HG03520 (cell line): ENCODE measurements at regions not wholly inside any gene's neighbourhood (a gene's known extent, or its start where the extent isn't known, plus 50 kb on each side); places are given as distances from the start of the nearest gene placed in this dataset.
"Not testable (repeated sequence)": the region's sequence is repeated elsewhere in the genome, so short reads cannot be mapped to it uniquely, and the experiment has no call there.

Experiments
- ATAC-seq: cut with Tn5 transposase; IDR thresholded peaks from one replicate; pipeline ENCODE4 v1.9.1; 2021; ENCODE audit warnings: mild to moderate bottlenecking, moderate library complexity; ENCODE audit not compliant: unreplicated experiment

DNA sequence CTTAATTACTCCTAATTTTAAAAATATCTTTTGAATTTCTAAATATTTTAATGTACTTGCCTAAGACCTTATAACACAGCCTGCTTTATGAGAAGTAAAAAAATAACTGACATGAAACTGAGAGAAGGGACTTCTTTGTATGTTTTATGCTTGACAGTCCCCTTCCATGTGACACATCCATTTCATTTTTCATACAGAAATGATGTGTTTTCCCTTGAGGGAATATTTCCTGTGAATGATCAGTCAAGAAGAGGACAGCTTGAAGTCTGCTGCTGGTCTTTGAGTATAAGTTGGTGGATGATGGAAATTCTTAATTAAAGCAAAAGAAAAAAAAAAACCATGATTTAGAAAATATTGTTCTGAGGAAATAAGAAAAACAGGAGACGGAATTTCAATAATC lies 230.4 kb upstream of the KLHL1 start:
- ATAC-seq: no peak

DNA sequence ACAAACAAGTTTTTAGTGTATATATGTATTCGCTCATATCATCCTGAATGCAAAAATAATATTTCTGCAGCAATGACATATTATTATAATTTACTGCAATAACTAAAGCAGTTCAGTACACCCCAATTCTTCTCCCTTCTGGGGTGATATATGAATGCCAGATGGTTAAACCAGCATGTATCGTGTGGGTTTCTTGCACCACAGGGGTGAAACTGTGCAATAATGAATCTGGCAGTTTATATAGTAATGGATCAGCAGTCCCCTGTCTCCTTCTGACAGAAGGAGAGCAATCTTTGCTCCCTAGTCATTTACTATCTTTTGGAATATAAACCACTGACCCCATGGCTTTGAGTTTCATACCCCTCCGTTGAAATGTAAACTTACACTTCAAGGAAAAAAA lies 228.6 kb upstream of the KLHL1 start:
- ATAC-seq: no peak

DNA sequence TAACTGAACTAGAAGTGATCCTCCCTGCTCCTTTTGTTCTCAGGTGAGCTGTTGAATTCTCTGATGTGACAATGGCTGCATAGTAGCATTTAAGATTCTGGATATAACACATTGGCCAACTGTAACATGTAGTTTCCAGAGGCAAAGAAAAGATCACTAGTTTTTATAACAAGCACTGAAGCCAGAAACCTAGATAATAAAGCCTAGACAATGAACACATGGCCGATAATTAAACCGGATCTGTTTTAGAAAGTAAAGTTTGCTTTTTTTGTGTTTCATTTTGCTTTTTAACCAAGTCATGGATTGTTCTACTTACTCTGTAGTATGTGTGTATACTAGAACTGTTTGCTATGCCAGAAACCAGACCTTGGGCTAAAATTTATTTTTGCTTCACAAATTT lies 225.5 kb upstream of the KLHL1 start:
- no peak for ATAC-seq

DNA sequence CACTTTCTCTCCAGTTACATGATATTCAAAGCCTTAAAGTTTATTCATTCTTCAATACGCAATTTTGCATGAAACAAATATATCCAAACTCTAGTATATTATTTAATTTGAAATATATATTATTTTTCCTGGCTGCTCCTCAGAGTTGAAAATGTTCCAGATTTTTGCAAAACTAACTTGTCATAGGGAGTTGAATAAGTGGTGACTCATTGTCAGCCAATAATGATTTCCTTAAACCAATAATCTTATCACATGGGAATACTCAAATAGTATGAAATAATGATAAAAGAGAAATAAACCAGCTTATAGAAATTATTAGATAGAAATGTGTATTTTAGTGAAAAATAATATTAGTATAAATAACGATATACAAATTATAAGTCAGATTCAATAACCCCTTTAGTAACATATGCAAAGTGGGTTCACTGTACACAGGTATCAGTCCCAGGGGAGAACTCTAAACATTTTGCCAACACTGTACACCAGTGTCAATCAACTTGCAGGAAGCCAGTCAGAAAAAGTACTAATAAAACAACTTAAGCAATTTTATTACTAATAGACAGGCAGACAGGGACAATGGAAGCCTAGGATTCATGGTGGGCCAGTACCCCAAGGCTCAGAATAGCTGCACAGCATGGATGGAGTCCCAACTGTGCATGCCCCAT lies 222.6 kb upstream of the KLHL1 start:
- ATAC-seq: no peak

DNA sequence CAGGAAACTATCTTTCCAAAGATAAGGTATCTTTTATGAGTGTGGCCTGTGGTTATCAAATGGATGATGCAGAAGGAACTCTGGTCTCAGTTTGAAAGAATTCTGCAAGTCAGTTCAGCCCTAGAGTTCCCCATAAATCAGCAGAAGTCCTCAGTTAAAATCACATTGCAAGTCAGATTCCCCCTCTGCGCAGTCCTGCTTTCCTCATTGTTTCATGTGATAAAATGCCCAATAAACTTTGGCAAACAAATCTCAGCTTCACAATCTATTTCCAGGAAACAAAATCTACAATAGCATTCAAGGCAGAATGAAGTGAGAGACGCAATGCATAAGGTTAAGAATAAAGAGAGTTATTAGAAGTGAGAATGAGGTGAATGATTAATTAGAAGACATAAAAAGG lies 216.3 kb upstream of the KLHL1 start:
- no peak for ATAC-seq

DNA sequence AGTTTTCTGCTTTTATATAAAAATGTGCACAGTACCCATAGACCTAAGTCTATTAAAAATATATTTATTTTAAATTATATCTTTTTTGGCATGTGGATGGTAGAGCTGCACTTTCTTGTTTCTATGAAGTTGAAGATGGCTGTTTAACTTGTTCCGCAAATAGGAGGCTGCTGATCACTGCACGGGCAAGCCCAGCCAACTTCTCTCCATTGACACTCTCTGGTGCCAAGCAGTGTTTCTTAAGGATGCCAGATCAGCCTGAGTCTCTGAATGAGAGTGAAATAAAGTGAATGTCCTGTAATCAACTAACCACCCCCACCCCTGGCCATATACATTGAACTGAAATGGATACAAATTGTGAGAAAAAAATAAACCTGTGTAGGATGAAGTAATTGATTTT lies 202.9 kb upstream of the KLHL1 start:
- no peak for ATAC-seq

DNA sequence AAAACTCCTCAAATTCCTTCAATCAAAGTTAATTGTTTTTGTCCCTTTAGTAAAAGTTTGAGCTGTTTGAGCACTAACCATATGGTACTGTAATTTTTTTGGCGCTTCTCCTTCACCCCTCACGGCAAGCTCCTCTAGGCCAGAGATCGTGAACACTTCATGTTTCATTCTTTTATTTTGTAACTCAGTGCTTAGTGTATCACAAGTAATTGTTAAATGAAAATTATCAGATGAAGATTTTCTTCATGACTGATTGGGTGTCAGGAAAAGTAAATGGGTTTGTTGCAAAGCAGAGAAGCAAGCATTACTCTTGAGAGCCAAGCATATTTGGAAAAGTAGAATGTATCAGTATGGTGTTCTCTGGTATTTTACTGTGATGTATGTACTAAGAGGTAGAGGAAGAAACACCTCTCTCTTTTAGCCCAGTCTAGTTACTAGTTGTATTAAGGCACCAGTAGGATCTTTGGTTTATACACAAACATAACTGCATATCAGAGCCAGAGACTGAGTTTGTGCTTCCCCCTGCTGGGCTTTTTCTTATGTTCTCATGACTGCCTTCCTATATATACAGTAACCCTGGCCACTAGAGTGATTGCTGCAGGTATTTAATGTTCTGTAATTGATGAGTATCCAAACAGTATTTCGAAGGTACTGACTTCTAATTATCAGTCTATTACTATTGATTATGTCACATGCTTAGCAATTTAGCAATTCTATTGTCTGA lies 202.3 kb upstream of the KLHL1 start:
- ATAC-seq: no peak

DNA sequence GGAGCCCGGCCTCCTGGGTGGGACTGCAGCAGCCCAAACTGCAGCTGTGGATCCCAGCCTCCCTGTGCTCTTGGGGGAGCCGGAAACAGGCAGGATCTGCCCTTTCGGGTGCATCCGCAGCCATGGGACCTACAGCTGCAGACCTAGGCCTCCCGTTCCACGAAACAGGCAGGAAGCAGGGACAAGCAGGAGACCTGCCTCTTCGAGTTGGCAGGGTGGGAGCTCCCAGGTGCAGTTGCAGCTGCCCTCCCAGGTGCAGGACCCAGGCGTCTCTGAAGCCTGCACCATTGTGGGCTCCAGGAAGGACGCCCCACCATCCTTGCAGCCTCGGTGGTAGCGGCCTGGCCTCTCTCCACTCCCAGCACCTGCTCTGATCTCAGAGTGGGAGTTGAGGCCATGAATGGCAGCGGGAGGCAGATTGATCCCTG lies 189.0 kb upstream of the KLHL1 start:
- no peak for ATAC-seq

DNA sequence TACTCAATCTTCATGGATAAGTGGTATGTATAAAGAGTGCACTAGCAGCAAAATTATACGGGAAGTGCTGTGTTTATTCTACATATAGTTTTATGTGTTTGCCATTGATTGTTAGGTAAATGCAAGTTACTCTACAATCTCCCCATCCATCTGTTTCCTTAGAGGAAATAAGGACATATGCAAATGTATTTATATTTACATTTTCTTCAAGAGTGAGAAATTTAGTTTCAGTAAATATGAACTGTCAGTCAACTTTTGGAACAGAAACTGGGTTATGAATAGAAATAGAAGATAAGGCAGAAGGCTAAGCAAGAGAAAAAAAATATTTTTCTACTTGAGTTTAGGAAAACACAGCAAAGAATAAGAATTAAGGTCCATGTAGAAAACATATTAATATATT lies 176.1 kb upstream of the KLHL1 start:
- no peak for ATAC-seq

DNA sequence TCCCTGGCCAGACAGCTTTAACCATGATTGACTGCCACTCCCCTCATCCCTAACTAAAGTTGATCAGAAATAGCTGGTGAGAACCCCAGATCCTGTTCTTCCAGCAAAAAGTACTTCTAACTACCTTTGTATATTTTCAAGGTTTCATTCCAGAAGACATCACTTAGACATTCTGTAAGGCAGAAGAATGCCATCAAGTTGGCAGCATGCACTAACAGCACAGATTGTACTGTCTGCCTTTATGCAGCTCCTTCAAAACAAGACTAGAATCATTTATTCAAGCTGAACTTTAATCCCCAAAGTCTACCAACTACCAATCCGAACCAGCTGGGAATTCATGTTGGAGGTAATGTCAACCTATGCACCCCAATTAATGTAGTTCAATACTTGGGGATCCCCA lies 167.6 kb upstream of the KLHL1 start:
- no peak for ATAC-seq

DNA sequence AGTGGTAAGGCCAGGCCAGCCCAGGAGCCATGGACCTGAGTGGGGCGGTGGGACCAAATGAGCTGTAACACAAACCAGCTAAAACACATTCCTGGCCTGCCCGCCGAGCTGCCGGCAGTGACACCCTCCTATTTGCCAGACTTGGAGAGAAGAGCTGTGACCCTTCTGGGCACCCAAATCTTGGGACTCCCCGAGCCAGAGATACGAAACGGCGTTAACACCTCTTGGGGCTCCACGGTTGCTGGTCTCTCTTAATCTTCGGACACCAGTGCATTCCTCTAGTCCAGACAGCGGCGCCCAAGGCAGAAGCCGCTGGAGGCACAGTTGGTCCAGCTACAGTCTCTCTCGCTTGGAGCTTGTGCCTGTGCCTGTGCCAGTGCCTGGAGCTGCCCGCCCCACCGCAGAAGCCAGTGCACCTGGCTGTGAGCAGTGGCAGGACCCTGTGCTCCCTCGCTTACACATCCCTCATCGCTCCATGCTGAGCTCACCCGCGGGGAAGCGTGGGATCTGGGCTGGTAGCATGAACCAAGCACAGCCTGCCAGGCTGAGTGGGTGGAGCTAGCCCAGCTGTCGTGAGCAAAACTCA lies 147.2 kb upstream of the KLHL1 start:
- no peak for ATAC-seq

DNA sequence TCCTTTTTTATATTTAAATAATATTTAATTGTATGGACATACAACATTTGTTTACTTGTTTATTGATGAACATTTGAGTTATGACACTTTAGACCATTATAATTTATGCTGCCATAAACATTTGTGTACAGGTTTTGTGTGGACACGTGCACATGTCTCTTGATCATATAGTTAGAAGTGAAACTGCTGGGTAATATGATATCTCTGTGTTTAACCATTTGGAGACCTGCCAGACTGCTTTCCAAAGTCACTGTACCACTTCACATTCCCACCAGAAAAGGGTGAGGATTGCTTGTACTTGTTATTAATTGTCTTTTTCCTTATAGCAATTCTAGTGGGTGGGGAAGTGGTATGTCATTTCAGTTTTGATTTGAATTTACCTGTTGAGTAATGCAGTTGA lies 145.6 kb upstream of the KLHL1 start:
- no peak for ATAC-seq

DNA sequence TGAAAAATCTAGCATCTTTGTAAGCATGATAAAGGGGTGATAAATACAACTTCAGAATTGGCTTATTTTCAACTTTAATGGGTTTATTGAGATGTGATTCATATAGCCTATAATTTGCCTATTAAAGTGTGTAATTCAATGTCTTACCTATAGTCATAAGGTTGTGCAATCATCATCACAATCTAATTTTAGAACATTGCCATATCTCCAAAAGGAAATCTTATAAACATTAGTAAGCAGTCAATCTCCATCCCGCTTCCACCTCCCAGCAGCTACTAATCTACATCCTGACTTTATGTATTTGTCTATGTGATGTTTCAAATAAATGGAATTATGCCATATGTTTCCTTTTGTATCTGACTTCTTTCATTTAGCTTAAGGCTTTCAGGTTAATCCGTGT lies 145.2 kb upstream of the KLHL1 start:
- ATAC-seq: no peak

DNA sequence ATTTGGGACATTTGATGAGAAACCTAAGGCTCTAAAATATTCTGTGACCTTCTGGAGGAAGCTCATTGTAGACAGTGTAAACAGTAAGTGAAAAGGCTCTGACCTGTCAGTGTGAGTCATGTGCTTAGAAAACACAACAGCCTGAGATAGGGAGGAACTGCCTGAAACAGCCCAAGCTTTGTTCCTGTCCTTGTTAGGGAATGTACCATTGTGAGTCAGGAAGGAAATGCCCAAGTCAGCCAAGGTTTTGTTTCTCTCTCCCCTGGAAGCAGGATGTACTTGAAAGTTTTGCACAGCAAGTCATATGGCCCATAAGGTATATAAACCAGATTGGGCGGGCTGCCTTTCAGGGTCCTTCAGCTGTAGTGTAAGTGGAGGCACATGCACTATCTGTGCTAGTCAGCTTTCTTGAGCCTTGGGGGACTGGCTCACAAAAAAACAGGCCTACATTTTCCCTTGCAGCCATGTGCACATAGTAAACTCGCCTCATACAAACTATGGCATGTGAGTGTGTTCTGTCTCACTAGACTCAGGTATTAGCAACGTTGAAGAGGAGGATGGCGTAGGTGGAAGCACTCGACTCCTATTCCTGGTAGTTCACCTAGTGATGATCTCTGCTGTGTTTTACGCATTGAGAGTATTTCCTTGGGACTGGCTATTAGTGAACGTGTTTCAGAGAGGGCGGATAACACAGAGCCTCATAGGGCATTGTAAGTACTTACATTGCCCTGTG lies 141.2 kb upstream of the KLHL1 start:
- no peak for ATAC-seq

DNA sequence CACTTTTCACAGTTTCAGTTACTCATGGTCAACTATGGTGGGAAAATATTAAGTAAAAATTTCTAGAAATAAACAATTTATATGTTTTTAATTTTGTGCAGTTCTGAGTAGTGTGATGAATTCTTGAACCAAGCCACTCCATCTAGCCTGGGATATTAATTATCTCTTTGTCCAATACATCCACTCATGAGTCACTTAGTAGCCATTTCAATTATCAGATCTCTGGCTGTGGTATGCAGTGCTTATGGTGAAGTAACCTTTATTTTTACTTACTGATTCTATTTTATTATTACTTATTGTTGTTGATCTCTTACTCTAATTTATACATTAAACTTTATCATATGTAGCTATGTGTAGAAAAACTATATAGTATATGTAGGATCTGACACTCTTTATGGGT lies 128.9 kb upstream of the KLHL1 start:
- no peak for ATAC-seq

DNA sequence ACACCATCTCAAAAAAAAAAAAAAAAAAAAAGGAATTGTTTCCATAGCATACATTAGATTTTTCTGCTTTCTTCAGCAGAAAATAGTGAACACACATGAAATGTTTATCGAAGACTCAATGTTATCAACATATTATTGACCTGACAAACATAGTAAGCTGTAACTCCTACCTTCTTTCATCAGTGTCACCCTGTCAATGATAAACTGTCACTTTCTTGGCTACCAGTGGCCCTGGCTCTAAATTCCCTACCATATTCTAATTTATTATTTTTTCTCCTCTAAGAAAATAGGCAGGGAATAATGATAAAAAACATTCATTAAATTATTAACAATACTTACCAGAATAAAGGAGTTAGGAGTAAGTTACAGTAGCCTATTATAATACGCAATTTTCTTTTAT lies 127.3 kb upstream of the KLHL1 start:
- no peak for ATAC-seq

DNA sequence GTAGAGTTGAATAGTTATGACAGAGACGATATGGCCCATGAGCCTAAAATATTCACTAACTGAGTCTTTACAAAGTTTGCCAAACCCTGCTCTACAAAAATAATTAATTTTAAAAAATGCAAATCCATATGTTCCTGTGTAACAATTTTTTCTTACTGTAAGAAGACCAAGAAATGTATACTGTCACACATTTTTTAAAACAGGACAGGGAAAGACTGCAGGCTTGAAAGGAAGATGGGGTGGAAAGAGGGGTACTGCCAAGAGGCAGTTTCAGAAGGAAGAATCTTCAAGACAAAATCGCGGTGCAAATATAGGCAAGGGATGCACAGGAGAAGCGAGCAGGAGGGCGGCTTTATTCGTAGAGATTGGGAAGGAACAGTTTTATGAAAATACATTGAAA lies 115.7 kb upstream of the KLHL1 start:
- no peak for ATAC-seq

DNA sequence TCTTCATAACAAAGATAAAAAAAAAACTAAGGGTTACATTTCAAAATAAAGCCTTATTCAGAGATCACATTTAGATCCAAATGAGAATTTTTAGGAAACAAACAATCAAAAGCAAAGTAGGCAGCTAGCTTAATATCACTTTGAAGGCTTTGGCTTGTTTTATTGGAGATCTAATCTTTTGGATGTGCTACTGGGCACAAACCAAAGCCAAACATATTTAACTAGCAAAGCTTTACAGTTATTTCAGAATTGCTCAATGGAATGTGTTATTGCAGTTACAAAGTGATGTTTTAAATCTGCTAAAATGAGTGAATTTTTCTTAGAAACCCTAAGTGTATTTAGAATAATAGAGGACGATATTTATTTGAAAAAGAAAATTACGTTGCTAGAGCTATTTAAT lies 114.7 kb upstream of the KLHL1 start:
- no peak for ATAC-seq

DNA sequence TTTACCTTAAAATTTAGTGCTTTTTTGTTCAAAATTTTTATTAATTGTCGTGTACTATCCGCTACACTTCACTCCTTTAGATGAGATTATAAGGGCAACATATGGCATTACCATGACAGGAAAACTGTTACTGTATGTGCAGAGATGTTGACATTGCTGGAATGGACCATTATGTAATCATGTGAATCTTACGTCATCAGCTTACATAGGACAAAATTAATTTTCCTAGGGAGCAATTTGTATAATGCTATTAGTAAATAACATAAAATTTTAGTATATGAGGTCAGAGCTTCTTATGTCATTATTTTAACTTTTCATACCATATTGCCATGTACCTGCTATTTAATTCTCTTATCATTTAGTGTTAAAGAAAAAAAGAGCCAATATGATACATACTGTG lies 110.4 kb upstream of the KLHL1 start:
- ATAC-seq: no peak

DNA sequence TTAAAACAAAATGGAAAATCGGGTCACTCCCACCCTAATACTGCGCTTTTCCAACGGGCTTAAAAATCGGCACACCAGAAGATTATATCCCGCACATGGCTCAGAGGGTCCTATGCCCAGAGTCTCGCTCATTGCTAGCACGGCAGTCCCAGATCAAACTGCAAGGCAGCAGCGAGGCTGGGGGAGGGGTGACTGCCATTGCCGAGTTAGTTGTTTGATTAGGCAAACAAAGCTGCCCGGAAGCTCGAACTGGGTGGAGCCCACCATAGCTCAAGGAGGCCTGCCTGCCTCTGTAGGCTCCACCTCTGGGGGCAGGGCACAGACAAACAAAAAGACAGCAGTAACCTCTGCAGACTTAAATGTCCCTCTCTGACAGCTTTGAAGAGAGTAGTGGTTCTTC lies 100.7 kb upstream of the KLHL1 start:
- not testable (repeated sequence) for ATAC-seq

DNA sequence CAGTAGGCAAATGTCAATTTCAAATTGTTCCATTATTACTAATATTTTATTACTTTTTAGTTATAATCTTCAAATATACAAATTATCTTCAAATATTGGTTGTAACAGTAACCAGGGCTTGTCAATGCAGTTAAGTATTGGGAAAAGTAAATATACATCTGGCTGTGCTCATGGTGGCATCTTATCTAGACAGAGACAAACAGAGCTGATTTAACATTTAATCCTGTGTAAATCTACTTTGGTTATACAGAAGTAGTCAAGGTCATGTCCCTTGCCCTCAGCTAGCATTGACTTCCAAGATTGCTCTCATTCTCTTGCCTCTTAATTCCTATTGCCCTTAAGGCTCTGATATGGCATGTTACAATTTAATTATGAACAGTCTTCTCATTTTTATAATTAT lies 98.4 kb upstream of the KLHL1 start:
- ATAC-seq: no peak
